DMS 273 treated with DMSO at 0.1 percent for 48 hours (cell line): ENCODE measurements at regions not wholly inside any gene's neighbourhood (a gene's known extent, or its start where the extent isn't known, plus 50 kb on each side); places are given as distances from the start of the nearest gene placed in this dataset.
"Not testable (repeated sequence)": the region's sequence is repeated elsewhere in the genome, so short reads cannot be mapped to it uniquely, and the experiment has no call there.

Source experiments
- DNase-seq: peaks from one replicate; lab custom pipeline; 2025; lab: John Stamatoyannopoulos, UW

GRCh38 chr2:35938838-35939237, 416.7 kb upstream of the CRIM1 start:
- no peak for DNase-seq

DNA sequence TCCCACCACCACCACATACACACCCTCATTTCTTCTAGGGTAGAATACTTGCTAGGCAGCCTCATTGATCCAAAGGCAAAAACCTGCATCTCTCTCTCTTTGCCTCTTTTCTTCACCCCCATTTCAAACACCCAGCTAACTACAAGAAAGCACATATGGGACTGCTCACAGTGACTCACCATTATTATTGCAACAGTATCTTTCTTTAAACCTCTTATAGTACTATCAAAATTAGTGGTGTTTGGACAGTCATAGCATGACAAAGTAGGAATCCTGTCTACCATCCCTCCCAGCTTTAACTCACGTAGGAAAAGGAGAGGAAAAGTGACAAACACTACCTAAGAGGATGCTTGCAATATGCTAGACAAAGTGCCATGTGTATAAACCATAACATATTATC, 422.5 kb upstream of the CRIM1 start:
- no peak for DNase-seq

DNA sequence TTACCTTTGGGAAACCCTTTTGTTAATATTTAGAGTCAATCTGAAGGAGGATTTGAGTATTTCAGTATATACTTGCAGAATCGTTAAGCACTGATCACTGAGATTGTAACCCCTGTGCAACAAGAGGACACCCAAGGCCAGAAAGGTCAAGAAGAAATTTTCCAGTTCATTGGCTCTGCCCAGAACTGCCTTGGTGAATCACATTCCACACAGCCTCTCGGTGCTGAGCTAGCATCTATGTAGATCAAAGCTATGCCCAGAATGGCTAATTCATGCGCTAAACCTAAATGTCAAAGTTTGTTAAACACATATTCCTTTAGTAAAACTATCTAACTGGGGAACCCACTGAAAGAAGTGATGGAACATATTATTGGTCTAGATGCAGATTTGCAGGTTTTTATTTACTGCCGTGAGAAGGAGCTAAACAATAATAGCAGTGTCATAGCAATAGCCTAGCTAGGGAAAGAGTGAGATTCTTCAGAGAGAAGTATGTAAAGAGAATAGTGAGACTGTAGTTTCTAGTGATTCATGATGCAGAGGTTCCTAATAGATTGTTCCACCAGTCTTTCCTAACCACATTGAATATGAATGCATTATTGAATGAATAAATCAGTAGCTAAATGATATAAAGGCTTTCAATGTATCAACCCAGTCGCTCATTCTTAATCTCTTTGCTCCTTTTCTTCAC, 423.2 kb upstream of the CRIM1 start:
- DNase-seq: no peak

- no peak for DNase-seq
Measured at GRCh38 chr2:35931626-35932025, 424.0 kb upstream of the CRIM1 start.

GRCh38 chr2:35931115-35931514, 424.5 kb upstream of the CRIM1 start:
- no peak for DNase-seq

GRCh38 chr2:35929551-35929950, 426.0 kb upstream of the CRIM1 start:
- no peak for DNase-seq

DNA sequence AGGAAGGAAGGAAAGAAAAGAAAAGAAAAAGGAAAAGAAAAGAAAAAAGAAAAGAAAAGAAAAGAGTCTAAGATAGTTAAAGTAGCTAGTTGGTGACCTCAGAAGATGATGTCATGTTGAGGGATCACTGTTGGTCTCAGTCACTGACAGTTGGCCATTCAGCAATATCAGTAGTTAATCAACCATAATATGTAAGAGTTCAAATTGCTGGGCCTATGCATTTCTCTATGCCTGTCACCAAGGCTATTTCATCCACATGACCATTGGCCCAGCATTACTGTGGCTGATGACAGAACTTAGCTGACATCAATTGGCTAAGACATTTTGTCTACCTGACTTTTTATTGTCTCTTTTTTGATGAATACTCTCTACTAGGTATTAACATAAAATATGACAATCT, 435.5 kb upstream of the CRIM1 start:
- DNase-seq: no peak

DNA sequence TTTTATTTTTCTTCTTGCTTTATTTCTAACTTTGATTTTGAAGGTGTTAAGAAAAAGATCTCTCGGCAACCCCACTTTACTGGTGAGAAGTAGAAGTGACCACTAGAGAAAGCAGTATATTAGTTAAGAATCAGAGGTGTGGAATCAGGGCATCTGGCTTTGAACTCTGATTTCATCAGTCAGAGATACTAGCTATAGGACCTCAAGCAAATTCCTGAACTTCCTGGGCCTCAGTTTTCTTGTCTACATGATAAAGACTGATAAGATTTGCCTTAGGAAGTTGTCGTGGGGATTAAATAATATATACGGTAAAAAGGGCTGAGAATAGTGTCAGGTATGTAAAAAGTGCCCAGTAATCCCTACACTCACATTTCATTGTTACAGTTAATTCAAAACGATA, 440.3 kb upstream of the CRIM1 start:
- no peak for DNase-seq

- DNase-seq: no peak
Measured at GRCh38 chr2:35891936-35892335, 463.6 kb upstream of the CRIM1 start.

GRCh38 chr2:35891528-35891927, 464.1 kb upstream of the CRIM1 start:
- DNase-seq: no peak

DNA sequence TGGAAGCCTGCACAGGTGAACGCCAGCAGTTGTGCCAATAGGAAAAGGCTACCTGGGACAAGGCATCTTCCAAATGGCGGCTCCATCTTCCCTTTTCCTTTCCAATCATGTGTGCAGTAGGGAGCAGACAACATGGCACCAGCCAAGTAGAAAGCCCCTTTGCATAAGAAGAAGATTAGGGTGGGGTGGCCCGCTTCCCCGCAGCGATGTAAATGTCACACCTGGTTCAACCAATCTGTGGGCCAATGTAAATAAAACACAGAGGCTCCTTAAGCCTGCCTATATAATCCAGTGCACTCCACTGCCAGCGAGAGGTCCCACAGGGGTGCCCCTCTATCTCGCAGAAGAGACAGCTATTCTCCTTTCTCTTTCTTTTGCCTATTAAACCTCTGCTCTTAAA, 468.4 kb upstream of the CRIM1 start:
- no peak for DNase-seq

DNA sequence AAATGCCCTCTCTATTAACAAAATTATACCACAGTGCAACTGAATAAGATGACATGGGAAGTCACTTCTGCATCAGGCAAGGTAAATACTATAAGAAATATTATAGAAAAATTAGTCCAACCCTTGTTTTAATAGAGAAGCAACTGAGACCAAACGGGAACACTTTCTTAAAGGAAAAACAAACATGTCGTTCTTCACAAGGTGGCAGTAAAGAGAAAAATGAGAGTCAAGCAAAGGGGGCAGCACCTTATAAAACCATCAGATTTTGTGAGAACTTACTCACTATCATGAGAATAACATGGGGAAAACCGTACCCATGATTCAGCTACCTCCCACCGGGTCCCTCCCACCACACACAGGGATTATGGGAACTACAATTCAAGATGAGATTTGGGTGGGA, 481.7 kb upstream of the CRIM1 start:
- DNase-seq: no peak

- DNase-seq: no peak
Measured at GRCh38 chr2:35871672-35872071, 483.9 kb upstream of the CRIM1 start.

GRCh38 chr2:35870713-35871112, 484.9 kb upstream of the CRIM1 start:
- DNase-seq: no peak

- DNase-seq: no peak
Measured at GRCh38 chr2:35864141-35864540, 491.4 kb upstream of the CRIM1 start.

DNA sequence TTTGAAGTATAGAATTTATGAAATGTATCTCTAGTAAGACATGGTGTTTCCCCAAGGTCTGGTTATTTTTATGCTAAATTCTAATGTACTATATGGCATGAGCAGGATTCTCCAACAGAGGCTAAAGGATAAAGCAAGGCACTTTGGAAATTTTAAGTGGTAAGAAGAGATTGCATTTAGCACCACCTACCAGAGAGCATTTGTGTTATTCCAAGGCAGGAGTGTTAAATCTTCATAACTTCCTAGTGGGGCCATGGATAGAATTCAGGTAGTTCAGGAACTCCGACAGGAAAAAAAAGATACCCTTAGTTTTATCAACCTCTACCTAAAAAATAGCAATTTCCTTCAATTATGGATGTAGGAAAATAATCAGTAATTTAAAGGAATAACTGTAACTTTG, 497.4 kb upstream of the CRIM1 start:
- DNase-seq: no peak

GRCh38 chr2:35857498-35857897, 498.1 kb upstream of the CRIM1 start:
- no peak for DNase-seq

DNA sequence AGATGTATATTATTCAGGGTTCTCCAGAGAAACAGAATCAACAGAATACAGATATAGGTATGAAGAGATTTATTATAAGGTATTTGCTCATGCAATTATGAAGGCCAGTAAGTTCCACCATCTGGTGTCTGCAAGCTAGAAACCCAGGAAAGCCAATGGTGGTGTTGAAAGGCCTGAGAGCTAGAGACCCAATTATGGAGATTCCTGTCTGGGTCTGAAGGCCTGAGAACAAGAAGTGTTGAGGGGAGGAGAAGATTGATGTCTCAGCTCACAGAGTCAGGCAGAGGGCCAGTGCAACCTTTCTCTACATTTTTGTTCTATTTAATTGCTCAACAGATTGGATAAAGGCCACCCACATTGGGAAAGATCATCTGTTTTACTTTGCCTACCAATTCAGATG, 524.2 kb upstream of the CRIM1 start:
- no peak for DNase-seq

GRCh38 chr2:35830833-35831232, 524.7 kb upstream of the CRIM1 start:
- no peak for DNase-seq

DNA sequence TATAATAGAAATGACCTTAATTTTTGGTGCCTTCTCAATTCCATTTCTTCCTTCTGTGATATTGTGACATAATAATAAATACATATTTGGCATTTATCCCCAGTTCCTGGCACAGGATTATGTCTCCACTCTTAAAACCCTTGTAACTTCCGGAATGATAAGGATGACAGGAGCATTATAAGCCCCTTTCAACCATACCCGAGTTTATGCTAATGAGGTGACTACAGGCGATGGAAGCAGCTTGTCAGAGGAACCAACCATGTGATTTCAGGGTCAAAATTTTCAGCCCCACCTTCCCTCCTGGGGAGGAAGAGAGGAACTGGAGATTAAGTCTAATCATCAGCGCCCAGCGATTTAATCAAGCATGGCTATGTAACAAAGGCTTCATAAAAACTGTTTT, 528.5 kb upstream of the CRIM1 start:
- no peak for DNase-seq

GRCh38 chr2:35822716-35823115, 532.9 kb upstream of the CRIM1 start:
- DNase-seq: no peak

DNA sequence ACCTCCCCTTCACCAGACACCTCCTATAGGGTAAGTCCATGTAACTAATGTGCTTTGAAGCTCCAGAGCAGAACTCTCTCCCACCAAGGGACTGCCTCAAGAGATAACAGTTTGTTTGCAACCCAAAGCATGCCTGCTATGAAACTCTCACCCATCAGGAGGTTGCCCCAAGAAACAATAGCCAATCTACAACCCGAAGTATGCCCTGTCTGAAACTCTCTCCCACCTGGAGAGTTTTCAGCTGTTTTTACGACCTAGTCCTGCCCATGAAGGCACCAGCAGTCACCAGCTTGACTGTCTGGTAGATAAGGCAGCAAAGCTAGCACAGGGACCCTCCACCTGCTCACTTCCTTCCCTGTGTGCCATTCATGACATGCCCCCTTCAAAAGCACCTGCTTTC, 533.9 kb upstream of the CRIM1 start:
- no peak for DNase-seq

- DNase-seq: no peak
Measured at GRCh38 chr2:35820391-35820790, 535.2 kb upstream of the CRIM1 start.

DNA sequence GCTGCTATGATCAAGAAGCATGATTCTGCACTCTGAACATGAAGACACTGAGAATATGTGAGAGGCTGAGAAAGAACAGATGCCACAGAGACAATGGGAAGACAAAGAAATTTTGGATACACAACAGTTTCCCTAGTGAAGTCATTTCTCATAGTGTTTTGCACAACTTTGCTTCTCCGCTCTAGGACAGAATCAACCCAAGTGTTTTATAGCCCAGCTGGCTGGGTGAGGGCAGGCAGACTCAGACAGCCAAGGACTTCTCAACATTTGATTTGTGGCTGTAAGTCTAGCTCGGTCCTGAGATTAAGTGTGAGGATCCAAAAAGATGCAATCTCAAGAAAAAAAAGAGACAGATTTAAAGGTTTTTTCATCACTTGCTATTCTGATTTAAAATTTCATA, 536.5 kb upstream of the CRIM1 start:
- no peak for DNase-seq

- not testable (repeated sequence) for DNase-seq
Measured at GRCh38 chr2:35818359-35818758, 537.2 kb upstream of the CRIM1 start.
